T-helper 17 cell (primary cell): ENCODE measurements at regions not wholly inside any gene's neighbourhood (a gene's known extent, or its start where the extent isn't known, plus 50 kb on each side); places are given as distances from the start of the nearest gene placed in this dataset.
"Not testable (repeated sequence)": the region's sequence is repeated elsewhere in the genome, so short reads cannot be mapped to it uniquely, and the experiment has no call there.

ENCODE experiments used
- ATAC-seq: fragments of 150-1000 bp; cut with Tn5 transposase; 2 replicates; pipeline ENCODE4 v1.10.0; 2021; ENCODE audit warnings: mild to moderate bottlenecking, moderate library complexity
- DNase-seq, 3 donors: peaks; one replicate each; pipeline versions ENCODE4 v3.0.0 to v3.0.0-alpha.2; 2020 to 2021
- H3K9me3 ChIP-seq: one replicate; pipeline ENCODE4 v1.7.0; 2013; ENCODE audit warnings: low read length, mild to moderate bottlenecking; ENCODE audit not compliant: control insufficient read depth, poor library complexity, severe bottlenecking
- H3K27ac Mint-ChIP-seq: one replicate; pipeline ENCODE4 v1.8.0; 2022; ENCODE audit warnings: mild to moderate bottlenecking, moderate library complexity, mixed read lengths
- H3K27me3 Mint-ChIP-seq: one replicate; pipeline ENCODE4 v1.8.0; 2022; ENCODE audit warnings: mixed read lengths
- H3K36me3 Mint-ChIP-seq: one replicate; pipeline ENCODE4 v1.8.0; 2022; ENCODE audit warnings: low read depth, mixed read lengths
- H3K4me1 Mint-ChIP-seq: one replicate; pipeline ENCODE4 v1.8.0; 2022; ENCODE audit warnings: mild to moderate bottlenecking, mixed read lengths
- H3K4me3 Mint-ChIP-seq: one replicate; pipeline ENCODE4 v1.8.0; 2022; ENCODE audit warnings: mild to moderate bottlenecking, moderate library complexity, mixed read lengths

DNA sequence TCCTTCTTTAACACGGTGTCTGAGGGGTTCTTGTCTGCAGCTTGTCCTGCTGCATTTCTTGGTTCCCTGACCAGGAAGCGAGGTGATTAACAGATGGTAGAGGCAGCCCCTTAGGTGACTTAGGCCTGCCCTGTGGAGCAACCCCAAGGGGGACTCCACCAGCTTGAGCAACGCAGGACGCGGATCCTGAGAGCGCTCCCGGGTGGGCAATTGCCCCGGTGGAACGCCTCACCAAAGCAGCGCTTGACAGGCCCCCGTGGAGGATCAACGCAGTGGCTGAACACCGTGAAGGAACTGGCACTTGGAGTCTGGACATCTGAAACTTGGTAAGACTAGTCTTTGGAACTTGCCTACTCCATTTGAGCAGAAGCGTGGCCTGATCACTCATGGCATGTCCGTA is 272.9 kb upstream of the ATXN7L3B start:
- Mint-ChIP-seq H3K27me3 (no peaks in the 10 kb centered on the region), H3K36me3 (no peaks in the 10 kb centered on the region), H3K27ac (no peak overlapping the region), H3K4me1 (no peaks in the 10 kb centered on the region), H3K4me3 (no peak overlapping the region)
- ATAC-seq (no peak), DNase-seq (no peak)
- H3K9me3 ChIP-seq: no peaks in the 10 kb centered on the region

DNA sequence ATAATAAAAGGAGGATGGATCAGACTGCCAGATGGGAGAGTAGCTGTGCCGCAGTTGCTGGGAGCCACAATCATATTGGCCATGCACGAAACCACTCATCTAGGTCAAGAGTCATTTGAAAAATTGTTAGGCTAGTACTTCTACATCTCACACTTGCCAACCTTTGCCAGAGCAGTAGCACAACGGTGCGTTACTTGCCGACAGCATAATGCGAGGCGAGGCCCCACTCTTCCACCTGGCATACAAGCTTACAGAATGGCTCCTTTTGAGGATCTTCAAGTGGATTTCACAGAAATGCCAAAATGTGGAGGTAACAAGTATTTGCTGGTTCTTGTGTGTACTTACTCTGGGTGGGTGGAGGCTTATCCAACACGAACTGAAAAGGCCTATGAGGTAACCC is 268.3 kb upstream of the ATXN7L3B start:
- not testable (repeated sequence) for DNase-seq, H3K27ac Mint-ChIP-seq, H3K36me3 Mint-ChIP-seq, H3K9me3 ChIP-seq, H3K4me1 Mint-ChIP-seq, ATAC-seq, H3K4me3 Mint-ChIP-seq, H3K27me3 Mint-ChIP-seq

- ATAC-seq: no peak
- no peak overlapping the region for H3K4me3 Mint-ChIP-seq
- no peaks in the 10 kb centered on the region for H3K27me3 Mint-ChIP-seq
- H3K9me3 ChIP-seq: no peaks in the 10 kb centered on the region
- no peaks in the 10 kb centered on the region for H3K36me3 Mint-ChIP-seq
- no peak overlapping the region for H3K27ac Mint-ChIP-seq
- H3K4me1 Mint-ChIP-seq: peaks cover 2% of the 10 kb centered on the region
- no peak for DNase-seq
Observed at GRCh38 chr12:74280156-74280655, 257.4 kb upstream of the ATXN7L3B start.

GRCh38 chr12:74281401-74282180 is 256.0 kb upstream of the ATXN7L3B start:
- H3K27me3 Mint-ChIP-seq, H3K36me3 Mint-ChIP-seq, H3K9me3 ChIP-seq, H3K27ac Mint-ChIP-seq, H3K4me1 Mint-ChIP-seq, DNase-seq, H3K4me3 Mint-ChIP-seq, ATAC-seq: not testable (repeated sequence)

GRCh38 chr12:74283646-74284045 is 254.0 kb upstream of the ATXN7L3B start:
- H3K9me3 ChIP-seq: no peaks in the 10 kb centered on the region
- no peak for DNase-seq
- Mint-ChIP-seq H3K27me3 (no peaks in the 10 kb centered on the region), H3K4me3 (no peak overlapping the region), H3K27ac (no peak overlapping the region), H3K36me3 (no peaks in the 10 kb centered on the region), H3K4me1 (peaks cover 2% of the 10 kb centered on the region)
- no peak for ATAC-seq

DNA sequence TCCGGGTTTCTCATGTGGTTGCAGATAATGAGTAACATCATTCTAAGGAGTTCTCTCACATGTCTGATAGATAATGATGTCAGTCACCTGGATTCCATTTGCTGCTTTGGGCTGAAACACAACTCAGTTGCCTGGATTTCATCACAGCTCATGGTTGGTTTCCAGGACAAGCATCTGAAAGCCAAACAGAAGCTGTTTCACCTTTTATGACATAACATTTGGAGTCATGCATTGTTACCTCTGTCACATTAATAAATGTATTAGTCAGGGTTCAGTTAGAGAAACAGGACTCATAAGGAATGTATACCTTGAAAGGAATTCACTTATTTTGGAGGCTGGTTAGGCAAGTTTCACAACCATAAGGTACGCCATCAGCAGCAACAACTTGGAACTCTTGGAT is 251.9 kb upstream of the ATXN7L3B start:
- Mint-ChIP-seq H3K4me3 (no peak overlapping the region), H3K4me1 (peaks cover 2% of the 10 kb centered on the region), H3K27me3 (no peaks in the 10 kb centered on the region), H3K36me3 (no peaks in the 10 kb centered on the region), H3K27ac (no peak overlapping the region)
- no peaks in the 10 kb centered on the region for H3K9me3 ChIP-seq
- no peak for ATAC-seq
- DNase-seq: no peak

DNA sequence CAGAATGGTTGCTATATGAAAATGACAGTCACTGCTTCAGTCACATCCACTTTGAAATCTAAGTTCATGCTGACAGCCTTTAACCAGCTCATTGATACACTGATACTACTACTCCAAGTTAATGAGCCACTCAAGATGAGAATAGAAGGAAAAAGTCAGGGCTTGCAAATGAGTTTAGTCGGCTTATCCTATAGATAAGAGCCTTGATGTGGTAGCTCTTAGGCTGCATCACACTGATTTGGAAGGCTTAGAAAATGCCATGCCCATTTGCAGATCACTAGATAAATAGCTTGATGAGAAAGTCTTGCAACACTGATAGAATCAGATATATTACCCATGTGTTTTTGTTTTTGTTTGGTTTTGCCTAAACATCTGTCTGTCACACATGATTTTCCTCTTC is 251.4 kb upstream of the ATXN7L3B start:
- no peaks in the 10 kb centered on the region for H3K9me3 ChIP-seq
- ATAC-seq (no peak), DNase-seq (no peak)
- Mint-ChIP-seq H3K27me3 (no peaks in the 10 kb centered on the region), H3K4me3 (no peak overlapping the region), H3K4me1 (peaks cover 2% of the 10 kb centered on the region), H3K27ac (no peak overlapping the region), H3K36me3 (no peaks in the 10 kb centered on the region)

DNA sequence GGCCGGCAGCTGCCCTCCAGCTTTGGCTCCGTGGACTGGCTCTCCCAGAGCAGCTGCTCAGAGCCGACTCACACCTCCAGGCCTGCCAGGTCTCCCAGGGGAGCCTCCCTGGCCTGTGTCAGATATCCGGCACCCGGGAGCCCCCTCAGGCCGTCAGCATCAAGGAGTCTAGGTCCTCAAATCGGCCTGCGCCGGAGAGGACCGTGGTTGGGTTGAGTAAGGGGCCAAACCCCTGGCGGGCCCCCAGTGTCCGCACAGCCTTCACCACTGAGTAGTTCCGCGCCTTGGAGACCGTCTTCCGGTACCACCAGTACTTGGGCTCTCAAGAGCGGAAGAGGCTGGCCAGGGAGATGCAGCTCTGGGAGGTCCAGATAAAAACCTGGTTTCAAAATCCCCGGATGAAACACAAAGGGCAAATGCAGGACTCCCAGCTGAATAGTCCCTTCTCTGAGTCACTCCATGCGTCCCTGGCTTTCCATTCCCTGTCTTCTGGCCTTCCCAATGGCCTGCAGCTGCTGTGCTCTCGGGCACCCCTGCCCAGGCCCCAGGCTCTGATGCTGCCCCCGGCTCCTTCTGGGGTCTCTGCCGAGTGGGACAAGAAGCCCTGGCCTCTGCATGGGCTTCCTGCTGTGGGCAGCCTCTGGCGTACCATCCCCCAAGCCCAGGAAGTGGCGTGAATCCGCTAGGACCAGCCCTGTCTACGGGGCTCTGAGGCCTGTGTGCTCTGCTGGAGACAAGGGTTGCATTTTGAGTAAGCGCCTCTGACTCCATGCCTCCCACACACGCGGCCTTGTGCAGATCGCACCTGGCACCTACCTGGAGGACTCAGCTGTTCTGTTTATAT is 245.1 kb upstream of the ATXN7L3B start:
- DNase-seq: no peak
- no peak overlapping the region for H3K4me3 Mint-ChIP-seq
- H3K9me3 ChIP-seq: no peaks in the 10 kb centered on the region
- H3K36me3 Mint-ChIP-seq: no peaks in the 10 kb centered on the region
- no peak overlapping the region for H3K27ac Mint-ChIP-seq
- ATAC-seq: no peak
- no peaks in the 10 kb centered on the region for H3K4me1 Mint-ChIP-seq
- H3K27me3 Mint-ChIP-seq: no peaks in the 10 kb centered on the region

DNA sequence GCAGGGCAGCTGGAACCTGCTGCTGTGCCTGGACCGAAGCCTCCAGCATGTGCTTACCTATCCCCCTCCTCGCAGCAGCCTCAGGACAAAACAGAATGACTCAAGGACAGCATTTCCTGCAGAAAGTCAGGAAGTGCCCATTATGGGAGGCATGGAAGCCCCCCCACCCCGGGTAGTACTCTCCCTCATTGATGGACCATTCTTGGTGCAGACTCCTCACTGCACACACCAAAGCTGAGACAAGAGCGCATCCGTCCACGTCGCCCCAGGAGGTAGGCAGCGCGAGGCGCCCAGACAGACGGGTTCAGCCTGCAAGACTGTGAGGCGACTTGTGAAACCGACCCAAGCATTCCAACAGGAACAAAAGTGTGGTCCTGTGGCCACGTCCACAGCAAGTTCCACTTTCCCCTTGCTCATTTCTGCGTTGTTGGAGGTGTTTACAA is 243.9 kb upstream of the ATXN7L3B start:
- no peak for ATAC-seq
- DNase-seq: no peak
- H3K27ac Mint-ChIP-seq: no peak overlapping the region
- no peaks in the 10 kb centered on the region for H3K36me3 Mint-ChIP-seq
- no peaks in the 10 kb centered on the region for H3K4me1 Mint-ChIP-seq
- no peaks in the 10 kb centered on the region for H3K9me3 ChIP-seq
- no peaks in the 10 kb centered on the region for H3K27me3 Mint-ChIP-seq
- H3K4me3 Mint-ChIP-seq: no peak overlapping the region

- H3K27me3 Mint-ChIP-seq: no peaks in the 10 kb centered on the region
- H3K36me3 Mint-ChIP-seq: no peaks in the 10 kb centered on the region
- H3K4me3 Mint-ChIP-seq: no peak overlapping the region
- no peak overlapping the region for H3K27ac Mint-ChIP-seq
- H3K9me3 ChIP-seq: no peaks in the 10 kb centered on the region
- no peaks in the 10 kb centered on the region for H3K4me1 Mint-ChIP-seq
- ATAC-seq (no peak), DNase-seq (no peak)
Observed at GRCh38 chr12:74317078-74317601, 220.5 kb upstream of the ATXN7L3B start.

- H3K4me3 Mint-ChIP-seq: no peak overlapping the region
- no peak overlapping the region for H3K27ac Mint-ChIP-seq
- H3K36me3 Mint-ChIP-seq: no peaks in the 10 kb centered on the region
- ATAC-seq: no peak
- no peaks in the 10 kb centered on the region for H3K9me3 ChIP-seq
- no peaks in the 10 kb centered on the region for H3K27me3 Mint-ChIP-seq
- DNase-seq: no peak
- no peaks in the 10 kb centered on the region for H3K4me1 Mint-ChIP-seq
Observed at GRCh38 chr12:74317741-74318140, 219.9 kb upstream of the ATXN7L3B start.

- no peaks in the 10 kb centered on the region for H3K9me3 ChIP-seq
- Mint-ChIP-seq H3K36me3 (no peaks in the 10 kb centered on the region), H3K27ac (no peak overlapping the region), H3K4me3 (no peak overlapping the region), H3K27me3 (no peaks in the 10 kb centered on the region), H3K4me1 (no peaks in the 10 kb centered on the region)
- DNase-seq (no peak), ATAC-seq (no peak)
Observed at GRCh38 chr12:74319886-74320285, 217.7 kb upstream of the ATXN7L3B start.

GRCh38 chr12:74321381-74321780 is 216.3 kb upstream of the ATXN7L3B start:
- Mint-ChIP-seq H3K4me1 (no peaks in the 10 kb centered on the region), H3K4me3 (no peak overlapping the region), H3K27ac (no peak overlapping the region), H3K27me3 (no peaks in the 10 kb centered on the region), H3K36me3 (no peaks in the 10 kb centered on the region)
- no peaks in the 10 kb centered on the region for H3K9me3 ChIP-seq
- ATAC-seq (no peak), DNase-seq (no peak)
